Activated T-helper 1 cell treated with anti-CD3 and anti-CD28 coated beads, Interleukin-12 subunit alpha, Interleukin-12 subunit beta, Interleukin-2, Interleukin-4 antibody, amounts not matched to agents 30 ng/mL and 10 ng/mL and 1 ng/mL, durations not matched to agents 14 hours and 24 hours and 36 hours (primary cell): ENCODE measurements at regions not wholly inside any gene's neighbourhood (a gene's known extent, or its start where the extent isn't known, plus 50 kb on each side); places are given as distances from the start of the nearest gene placed in this dataset.

Experiments used
- DNase-seq: peaks from one replicate; pipeline ENCODE4 v3.0.0; 2021; ENCODE audit warnings: low spot score
- H3K27ac Mint-ChIP-seq: one replicate; pipeline ENCODE4 v1.8.0; 2021; ENCODE audit warnings: mild to moderate bottlenecking, mixed read lengths
- H3K27me3 Mint-ChIP-seq: one replicate; pipeline ENCODE4 v1.8.0; 2022; ENCODE audit warnings: mild to moderate bottlenecking, moderate library complexity, mixed read lengths; ENCODE audit not compliant: insufficient read depth
- H3K36me3 Mint-ChIP-seq: one replicate; pipeline ENCODE4 v1.8.0; 2021; ENCODE audit warnings: low read depth, mixed read lengths
- H3K4me1 Mint-ChIP-seq: one replicate; pipeline ENCODE4 v1.8.0; 2021; ENCODE audit warnings: low read depth, mixed read lengths
- H3K4me3 Mint-ChIP-seq: one replicate; pipeline ENCODE4 v1.8.0; 2021; ENCODE audit warnings: mild to moderate bottlenecking, moderate library complexity, mixed read lengths
- H3K9me3 Mint-ChIP-seq: one replicate; pipeline ENCODE4 v1.8.0; 2021; ENCODE audit warnings: mixed read lengths
- intact Hi-C: fragments of 100-400 bp; cut with micrococcal nuclease; formaldehyde crosslinking; loops from one replicate; pipeline ENCODE4 v1.15.1; 2024

DNA sequence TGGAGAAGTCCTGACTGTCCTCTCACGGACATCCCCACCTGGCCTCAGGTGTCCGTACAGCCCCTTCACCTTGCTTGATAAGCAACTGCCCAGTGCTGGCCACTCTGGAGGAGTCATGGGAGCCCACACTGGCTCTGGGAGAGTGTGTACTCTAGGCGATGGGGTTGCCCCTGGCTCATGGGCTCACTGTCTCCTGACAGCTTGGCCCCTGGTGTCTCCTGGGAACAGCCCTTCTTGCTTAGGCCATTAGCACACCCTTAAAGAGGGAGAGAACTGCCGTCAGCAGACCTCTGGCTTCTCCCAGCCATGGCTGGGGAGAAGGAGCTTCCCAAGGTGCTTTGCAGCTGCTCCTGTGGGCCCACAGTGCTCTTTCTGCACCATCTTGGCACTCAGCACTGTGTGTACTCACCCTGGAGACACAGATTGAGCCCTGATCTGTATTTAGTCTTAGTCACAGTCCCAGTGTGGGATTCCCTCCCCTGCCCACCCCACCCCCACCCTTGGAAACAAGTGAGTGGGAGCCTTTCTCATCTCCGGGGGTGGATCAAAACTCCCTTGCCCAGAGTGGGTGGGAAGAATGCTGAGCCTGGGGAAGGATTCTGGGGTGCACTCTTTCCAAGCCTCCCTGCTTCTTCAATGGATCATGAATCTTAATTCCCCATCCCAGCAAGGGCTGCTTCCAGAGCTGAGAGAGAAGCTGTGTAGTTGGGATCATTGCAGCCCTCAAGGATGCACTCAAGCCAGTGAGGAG, 83.5 kb upstream of the ADPGK start:
- H3K27me3 Mint-ChIP-seq = peaks cover 11% of the 10 kb centered on the region
- no peak overlapping the region for H3K27ac Mint-ChIP-seq
- H3K4me3 Mint-ChIP-seq = no peak overlapping the region
- no peak for DNase-seq
- H3K9me3 Mint-ChIP-seq = no peaks in the 10 kb centered on the region
- H3K4me1 Mint-ChIP-seq = no peaks in the 10 kb centered on the region
- H3K36me3 Mint-ChIP-seq = no peaks in the 10 kb centered on the region
- intact Hi-C loops = no loop called here

DNA sequence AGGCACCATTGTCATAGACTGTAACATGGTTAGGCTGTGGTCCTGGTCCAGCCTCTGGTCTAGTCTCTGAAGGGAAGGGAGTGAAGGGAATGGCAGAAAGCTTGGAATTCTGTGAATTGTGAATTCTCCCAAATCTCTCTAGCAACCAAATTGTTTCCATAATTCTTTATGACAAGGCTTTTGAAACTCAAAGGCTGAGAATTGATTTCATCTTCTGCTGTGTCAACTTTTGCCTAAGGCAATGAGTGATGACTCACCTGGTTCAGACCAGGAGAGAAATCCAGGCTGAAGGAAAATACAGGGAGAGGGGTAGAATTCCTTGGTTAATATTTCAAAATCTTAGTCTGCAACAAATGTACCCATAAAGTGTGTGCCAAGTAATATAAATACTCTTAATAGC, 82.6 kb upstream of the ADPGK start:
- Mint-ChIP-seq H3K4me3 (no peak overlapping the region), H3K27ac (no peak overlapping the region), H3K9me3 (no peaks in the 10 kb centered on the region), H3K4me1 (no peaks in the 10 kb centered on the region), H3K36me3 (no peaks in the 10 kb centered on the region), H3K27me3 (peaks cover 8% of the 10 kb centered on the region)
- DNase-seq = no peak
- intact Hi-C loops = no loop called here

DNA sequence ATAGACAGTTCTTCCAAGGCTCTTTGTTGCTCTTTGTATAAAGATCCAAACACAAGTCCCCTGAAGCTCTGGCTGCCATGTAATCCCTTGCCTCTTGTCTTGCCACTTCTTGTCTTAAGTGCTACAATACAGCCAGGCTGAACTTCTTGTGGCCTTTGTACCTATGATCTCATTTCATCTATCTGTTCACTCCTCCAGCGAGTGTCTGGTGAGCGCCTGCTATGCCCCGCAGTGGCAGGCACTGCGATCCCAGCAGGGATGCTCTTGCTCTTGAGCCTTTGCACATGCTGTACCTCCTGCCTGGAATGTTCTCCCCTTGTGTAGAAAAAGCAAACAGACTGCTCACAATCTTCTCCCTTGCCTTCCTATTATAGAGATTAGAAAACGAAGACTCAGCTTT, 81.9 kb upstream of the ADPGK start:
- H3K4me3 Mint-ChIP-seq = no peak overlapping the region
- H3K36me3 Mint-ChIP-seq = no peaks in the 10 kb centered on the region
- H3K4me1 Mint-ChIP-seq = no peaks in the 10 kb centered on the region
- no peak for DNase-seq
- H3K27ac Mint-ChIP-seq = no peak overlapping the region
- H3K27me3 Mint-ChIP-seq = peaks cover 6% of the 10 kb centered on the region
- no peaks in the 10 kb centered on the region for H3K9me3 Mint-ChIP-seq
- intact Hi-C loops = no loop called here

DNA sequence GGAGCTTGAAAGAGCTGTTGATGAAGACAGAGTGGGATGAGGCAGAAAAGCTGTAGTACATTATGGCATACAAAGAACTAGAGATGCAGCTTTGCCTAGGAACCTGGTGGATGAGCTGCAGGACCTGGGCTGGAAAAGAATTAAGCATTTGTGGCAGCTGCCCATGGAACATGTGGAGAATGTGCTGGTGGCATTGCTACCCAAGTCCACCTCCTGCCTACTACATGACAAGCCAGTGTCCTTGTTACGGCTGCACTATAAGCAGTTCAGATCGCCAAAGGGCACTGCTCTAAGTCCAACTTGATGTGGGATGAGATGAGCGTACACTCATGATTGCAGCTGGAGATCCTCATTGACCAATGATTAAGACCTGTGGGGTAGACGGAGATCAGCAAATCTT, 81.1 kb upstream of the ADPGK start:
- DNase-seq = no peak
- Mint-ChIP-seq H3K9me3 (no peaks in the 10 kb centered on the region), H3K27ac (no peak overlapping the region), H3K27me3 (peaks cover 3% of the 10 kb centered on the region), H3K4me3 (no peak overlapping the region), H3K36me3 (no peaks in the 10 kb centered on the region), H3K4me1 (no peaks in the 10 kb centered on the region)
- intact Hi-C loops = no loop called here

DNA sequence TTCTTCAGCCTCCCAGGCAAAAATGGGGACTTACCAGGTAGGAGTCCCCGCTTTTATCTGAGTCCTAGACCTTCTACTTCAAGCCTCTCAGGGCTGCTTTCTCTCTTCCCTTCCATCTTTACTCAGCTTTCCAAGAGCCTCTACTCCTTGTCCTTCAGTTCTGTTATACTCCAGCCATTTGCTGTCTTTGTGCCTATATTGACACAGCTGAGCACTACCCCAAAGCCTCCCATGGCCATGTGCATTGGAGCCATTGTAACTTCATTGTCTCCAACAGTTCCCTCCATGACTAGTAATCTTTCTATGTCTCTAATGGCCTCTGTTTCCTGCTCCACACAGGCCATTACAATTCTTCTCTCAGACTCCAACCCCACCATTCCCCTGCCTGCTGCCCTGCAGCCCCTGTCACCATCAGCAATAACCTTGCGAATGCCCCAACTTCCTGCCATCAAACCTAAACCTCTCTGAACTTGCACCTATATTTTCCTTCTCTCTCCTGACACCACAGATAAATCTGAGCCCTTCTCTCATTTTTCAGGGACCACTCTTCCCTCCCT, 77.9 kb upstream of the ADPGK start:
- peaks cover 6% of the 10 kb centered on the region for H3K27me3 Mint-ChIP-seq
- H3K27ac Mint-ChIP-seq = no peak overlapping the region
- no peak overlapping the region for H3K4me3 Mint-ChIP-seq
- H3K4me1 Mint-ChIP-seq = no peaks in the 10 kb centered on the region
- intact Hi-C loops = no loop called here
- no peaks in the 10 kb centered on the region for H3K9me3 Mint-ChIP-seq
- H3K36me3 Mint-ChIP-seq = no peaks in the 10 kb centered on the region
- DNase-seq = no peak

DNA sequence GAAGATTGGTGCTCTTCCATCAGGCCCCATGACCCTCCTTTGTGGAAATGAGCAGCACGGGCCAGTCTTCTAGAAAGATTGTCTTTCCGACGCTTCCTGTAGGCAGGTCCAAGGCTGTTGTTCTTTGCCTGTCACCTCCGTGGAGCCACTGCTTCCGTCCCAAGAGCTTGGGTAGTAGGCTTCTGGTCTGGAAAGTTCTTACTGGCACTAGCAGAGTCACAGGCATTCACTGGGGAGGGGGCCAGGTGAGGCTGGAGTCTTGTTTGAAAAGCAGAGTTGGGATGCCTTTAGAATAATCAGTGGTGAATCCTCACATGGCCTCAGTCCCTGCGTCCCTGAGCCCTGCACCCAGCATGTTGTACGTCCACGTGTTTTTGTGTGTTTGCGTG, 76.2 kb upstream of the ADPGK start:
- H3K9me3 Mint-ChIP-seq = no peaks in the 10 kb centered on the region
- intact Hi-C loops = no loop called here
- H3K36me3 Mint-ChIP-seq = no peaks in the 10 kb centered on the region
- H3K27me3 Mint-ChIP-seq = peaks cover 8% of the 10 kb centered on the region
- H3K4me1 Mint-ChIP-seq = no peaks in the 10 kb centered on the region
- no peak overlapping the region for H3K4me3 Mint-ChIP-seq
- no peak for DNase-seq
- H3K27ac Mint-ChIP-seq = no peak overlapping the region

DNA sequence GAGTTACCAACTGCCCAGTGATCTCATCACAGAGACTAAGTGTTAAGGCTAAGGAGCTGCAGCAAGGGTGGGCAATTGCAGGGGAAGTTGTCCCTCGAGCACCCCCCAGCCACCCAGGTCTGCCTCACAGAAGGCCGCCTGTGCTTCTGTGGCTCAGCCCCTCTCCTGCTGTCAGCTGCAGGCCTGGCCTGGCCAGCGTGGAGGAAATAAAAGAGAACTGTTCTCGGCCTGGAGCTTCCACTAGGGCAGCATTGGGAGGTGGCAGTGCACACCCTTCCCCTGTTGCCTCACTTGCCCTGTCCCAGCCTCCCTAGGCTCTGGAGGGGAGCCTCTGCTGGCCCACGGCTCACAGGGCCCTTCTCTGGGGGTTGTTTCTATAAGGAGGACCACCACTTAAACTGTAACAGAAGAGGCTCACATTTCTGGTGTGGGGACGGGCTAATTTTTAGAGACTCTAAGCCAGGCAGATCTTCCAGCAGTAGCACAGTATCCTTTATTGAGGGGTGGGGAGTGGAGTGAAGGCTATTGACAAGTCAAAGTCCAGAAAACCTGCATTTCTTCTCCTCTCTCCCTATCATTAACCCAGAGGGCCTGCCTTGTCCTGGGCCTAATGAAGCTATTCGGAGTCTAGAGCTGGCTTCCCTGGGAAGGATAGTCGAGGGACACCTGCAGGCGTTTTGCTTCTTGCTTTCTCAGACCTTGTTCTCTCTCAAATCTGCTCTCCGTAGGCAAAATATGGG, 75.6 kb upstream of the ADPGK start:
- H3K36me3 Mint-ChIP-seq = no peaks in the 10 kb centered on the region
- H3K27ac Mint-ChIP-seq = no peak overlapping the region
- H3K4me3 Mint-ChIP-seq = no peak overlapping the region

DNA sequence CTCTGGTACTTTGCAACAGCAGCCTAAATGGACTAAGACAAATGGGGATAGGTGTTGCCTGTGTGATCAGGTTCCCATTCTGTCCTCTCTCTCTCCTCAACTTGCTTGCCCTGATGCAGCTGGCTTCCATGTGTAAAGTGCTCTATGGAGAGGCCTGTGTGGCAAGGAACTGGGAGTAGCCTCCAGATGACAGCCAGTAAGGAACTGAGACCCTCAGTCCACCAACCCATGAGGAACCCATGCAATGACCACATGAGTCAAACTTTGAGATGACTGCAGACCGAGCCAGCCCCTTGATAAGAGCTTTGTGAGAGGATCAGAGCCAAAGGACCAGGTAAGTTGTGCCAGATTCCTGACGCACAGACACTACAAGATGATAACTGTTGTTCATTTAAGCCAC, 74.6 kb upstream of the ADPGK start:
- no peak for DNase-seq

More for the DNA sequence above, 75.6 kb upstream of the ADPGK start:
- H3K27me3 Mint-ChIP-seq = peaks cover 10% of the 10 kb centered on the region
- intact Hi-C loops = no loop called here
- no peaks in the 10 kb centered on the region for H3K9me3 Mint-ChIP-seq
- no peak for DNase-seq
- no peaks in the 10 kb centered on the region for H3K4me1 Mint-ChIP-seq

DNA sequence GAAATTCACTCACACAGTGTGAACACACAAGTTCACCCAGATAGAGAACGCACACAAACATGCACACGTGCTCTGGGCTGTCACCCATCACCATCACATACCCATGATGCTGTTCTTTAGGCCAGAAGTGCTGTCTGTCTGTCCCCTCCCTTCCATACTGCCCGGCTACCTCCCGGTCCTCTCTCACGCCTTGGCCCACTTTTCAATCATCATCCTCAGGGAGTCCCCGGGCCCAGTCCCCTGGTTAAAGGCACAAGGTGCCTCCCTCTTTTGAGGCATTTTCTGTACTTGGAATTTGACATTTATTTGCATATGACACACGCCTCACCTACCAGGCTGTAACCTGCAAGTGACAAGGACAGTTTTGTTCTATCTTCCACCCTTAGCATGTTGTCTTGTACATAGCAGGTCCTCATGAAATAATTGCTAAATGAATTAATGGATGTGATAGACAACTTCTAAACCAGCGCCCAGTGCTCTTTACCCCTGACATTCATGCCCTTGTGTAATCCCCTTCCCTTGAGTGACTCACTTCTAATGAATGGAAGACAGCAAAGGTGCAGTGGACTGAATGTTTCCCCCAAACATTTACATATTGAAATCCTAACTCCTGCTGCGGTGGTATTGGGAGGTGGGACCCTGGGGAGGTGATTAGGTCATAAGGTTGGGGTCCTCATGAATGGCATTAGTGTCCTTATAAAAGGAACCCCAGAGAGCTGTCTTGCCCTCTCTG, 73.9 kb upstream of the ADPGK start:
- DNase-seq = no peak
- Mint-ChIP-seq H3K9me3 (no peaks in the 10 kb centered on the region), H3K36me3 (no peaks in the 10 kb centered on the region), H3K4me1 (no peaks in the 10 kb centered on the region), H3K27me3 (peaks cover 9% of the 10 kb centered on the region), H3K4me3 (no peak overlapping the region), H3K27ac (no peak overlapping the region)
- intact Hi-C loops = no loop called here

More for the DNA sequence above, 74.6 kb upstream of the ADPGK start:
- Mint-ChIP-seq H3K9me3 (no peaks in the 10 kb centered on the region), H3K36me3 (no peaks in the 10 kb centered on the region), H3K27ac (no peak overlapping the region), H3K4me1 (no peaks in the 10 kb centered on the region), H3K4me3 (no peak overlapping the region), H3K27me3 (peaks cover 12% of the 10 kb centered on the region)
- intact Hi-C loops = no loop called here

DNA sequence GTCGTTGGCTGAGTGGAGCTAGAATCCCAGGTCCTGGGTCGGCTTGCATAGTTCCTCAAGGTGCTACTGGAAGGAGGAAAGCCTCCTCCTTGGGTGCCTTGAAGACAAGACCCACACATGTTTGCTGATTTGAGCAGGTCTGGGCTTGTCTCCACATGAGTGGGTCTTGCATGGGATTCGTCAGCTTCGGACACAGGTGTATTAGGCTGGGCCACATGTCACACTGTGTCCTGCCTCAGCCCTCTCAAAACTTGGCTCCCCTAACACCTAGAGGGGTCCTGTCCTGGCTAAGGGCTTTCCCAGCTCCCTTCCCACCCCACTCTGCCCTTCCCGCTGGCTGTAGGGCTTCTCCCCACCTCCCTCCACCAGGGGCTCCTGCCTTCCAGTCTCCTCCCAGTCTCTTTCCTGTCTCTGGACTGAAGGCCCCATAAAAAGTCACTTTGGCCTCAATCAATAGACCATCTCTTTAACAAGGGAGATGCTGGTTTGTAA, 73.0 kb upstream of the ADPGK start:
- no peak overlapping the region for H3K4me3 Mint-ChIP-seq

DNA sequence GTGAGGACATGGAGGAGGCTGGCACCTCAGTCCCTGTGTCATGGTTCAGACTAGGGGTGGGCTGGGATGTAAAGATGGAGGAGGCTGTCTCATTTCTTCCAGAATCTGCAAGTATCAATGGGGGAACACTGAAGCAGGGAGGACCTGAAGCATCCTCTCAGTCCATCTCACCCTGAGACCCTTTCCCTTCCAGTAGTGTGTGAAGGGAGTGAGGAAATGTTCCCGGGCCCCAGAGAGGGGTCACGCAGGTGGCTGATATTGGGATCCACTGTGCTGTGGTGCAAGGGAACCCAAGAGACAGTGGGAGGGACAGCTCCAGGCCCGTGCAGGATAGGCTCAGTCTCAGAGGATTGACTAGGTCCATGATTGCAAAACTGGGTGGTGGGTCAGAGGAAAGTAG, 72.2 kb upstream of the ADPGK start:
- no peaks in the 10 kb centered on the region for H3K9me3 Mint-ChIP-seq
- intact Hi-C loops = no loop called here

More for the DNA sequence above, 73.0 kb upstream of the ADPGK start:
- Mint-ChIP-seq H3K27ac (no peak overlapping the region), H3K9me3 (no peaks in the 10 kb centered on the region), H3K4me1 (no peaks in the 10 kb centered on the region), H3K36me3 (no peaks in the 10 kb centered on the region), H3K27me3 (peaks cover 9% of the 10 kb centered on the region)
- no peak for DNase-seq
- intact Hi-C loops = no loop called here

DNA sequence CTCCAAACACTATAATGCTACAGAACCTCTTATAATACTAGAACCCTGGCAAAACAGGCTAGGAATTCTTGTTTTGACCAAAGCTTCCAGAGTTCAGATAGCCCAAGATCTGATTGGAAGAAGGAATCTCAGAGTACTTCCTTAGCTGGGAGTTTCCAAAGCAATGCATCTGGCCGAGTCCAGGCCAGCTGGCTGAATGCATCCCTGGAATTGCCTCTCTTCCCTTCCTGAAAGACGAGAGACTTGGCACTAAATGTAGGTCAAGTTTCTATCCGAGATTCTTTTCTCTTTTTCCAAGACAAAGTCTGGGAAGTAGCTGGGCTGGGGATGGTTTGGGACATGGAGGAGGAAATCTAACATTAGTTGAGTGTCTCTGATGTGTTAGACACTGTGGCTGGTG, 68.7 kb upstream of the ADPGK start:
- Mint-ChIP-seq H3K27me3 (peaks cover 22% of the 10 kb centered on the region), H3K36me3 (no peaks in the 10 kb centered on the region), H3K4me1 (no peaks in the 10 kb centered on the region), H3K4me3 (no peak overlapping the region), H3K9me3 (no peaks in the 10 kb centered on the region), H3K27ac (no peak overlapping the region)
- intact Hi-C loops = no loop called here
- no peak for DNase-seq

More for the DNA sequence above, 72.2 kb upstream of the ADPGK start:
- Mint-ChIP-seq H3K27me3 (peaks cover 9% of the 10 kb centered on the region), H3K4me1 (no peaks in the 10 kb centered on the region), H3K27ac (no peak overlapping the region), H3K36me3 (no peaks in the 10 kb centered on the region), H3K4me3 (no peak overlapping the region)
- no peak for DNase-seq

DNA sequence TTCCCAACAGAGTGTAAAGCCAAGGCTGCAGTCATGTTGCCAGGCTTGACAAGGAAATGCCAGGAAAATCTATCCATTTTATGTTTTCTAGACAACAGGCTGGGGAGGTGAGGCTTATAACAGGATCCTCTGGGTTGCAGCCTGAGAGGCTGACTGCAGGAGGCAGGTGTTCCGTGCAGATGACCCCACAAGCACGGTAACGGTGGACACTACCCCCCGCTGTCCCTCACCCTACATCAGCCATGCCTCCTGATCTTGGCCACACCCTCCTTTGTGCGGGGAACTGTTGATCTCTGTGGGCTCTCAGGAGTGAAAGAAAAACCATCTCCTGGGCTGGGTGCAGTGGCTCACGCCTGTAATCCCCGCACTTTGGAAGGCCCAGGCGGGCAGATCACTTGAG, 68.0 kb upstream of the ADPGK start:
- no peaks in the 10 kb centered on the region for H3K36me3 Mint-ChIP-seq
- peaks cover 22% of the 10 kb centered on the region for H3K27me3 Mint-ChIP-seq
- intact Hi-C loops = no loop called here
- no peaks in the 10 kb centered on the region for H3K9me3 Mint-ChIP-seq
- no peak overlapping the region for H3K27ac Mint-ChIP-seq
- H3K4me1 Mint-ChIP-seq = no peaks in the 10 kb centered on the region
- no peak for DNase-seq
- H3K4me3 Mint-ChIP-seq = no peak overlapping the region
